Stimulated activated CD4-positive, alpha-beta T cell treated with anti-CD3 and anti-CD28 coated beads, Interleukin-12 subunit alpha, Interleukin-12 subunit beta, amount 100 ng/mL, for 24 hours (primary cell): ENCODE measurements at regions not wholly inside any gene's neighbourhood (a gene's known extent, or its start where the extent isn't known, plus 50 kb on each side); places are given as distances from the start of the nearest gene placed in this dataset.

Source experiments
- DNase-seq, 2 experiments: peaks; one replicate each; pipeline ENCODE4 v3.0.0-alpha.2; 2020; ENCODE audit warnings: low read depth in 2 of 2

- no peak for DNase-seq
These were observed 672.2 kb downstream of the CPS1 start for GRCh38 chr2:211228559-211228958.

- DNase-seq: no peak
These were observed 681.3 kb downstream of the CPS1 start for GRCh38 chr2:211237586-211238275.

- DNase-seq: no peak
These were observed 685.5 kb downstream of the CPS1 start for GRCh38 chr2:211241891-211242290.

GRCh38 chr2:211247751-211248150 lies 691.4 kb downstream of the CPS1 start:
- DNase-seq: no peak

GRCh38 chr2:211248841-211249240 lies 692.4 kb downstream of the CPS1 start:
- DNase-seq: no peak

GRCh38 chr2:211251016-211251415 lies 694.6 kb downstream of the CPS1 start:
- no peak for DNase-seq

- no peak for DNase-seq
These were observed 702.4 kb downstream of the CPS1 start for GRCh38 chr2:211258646-211259335.

- DNase-seq: no peak
These were observed 703.6 kb downstream of the CPS1 start for GRCh38 chr2:211259831-211260476.

GRCh38 chr2:211270257-211270656 lies 713.9 kb downstream of the CPS1 start:
- DNase-seq: no peak

- no peak for DNase-seq
These were observed 725.2 kb downstream of the CPS1 start for GRCh38 chr2:211281430-211282073.

- no peak for DNase-seq
These were observed 746.3 kb downstream of the CPS1 start for GRCh38 chr2:211302676-211303075.

- DNase-seq: no peak
These were observed 750.5 kb downstream of the CPS1 start for GRCh38 chr2:211306929-211307328.
